ENCODE measurements at regions not wholly inside any gene's neighbourhood (a gene's known extent, or its start where the extent isn't known, plus 50 kb on each side); places are given as distances from the start of the nearest gene placed in this dataset.

DNA sequence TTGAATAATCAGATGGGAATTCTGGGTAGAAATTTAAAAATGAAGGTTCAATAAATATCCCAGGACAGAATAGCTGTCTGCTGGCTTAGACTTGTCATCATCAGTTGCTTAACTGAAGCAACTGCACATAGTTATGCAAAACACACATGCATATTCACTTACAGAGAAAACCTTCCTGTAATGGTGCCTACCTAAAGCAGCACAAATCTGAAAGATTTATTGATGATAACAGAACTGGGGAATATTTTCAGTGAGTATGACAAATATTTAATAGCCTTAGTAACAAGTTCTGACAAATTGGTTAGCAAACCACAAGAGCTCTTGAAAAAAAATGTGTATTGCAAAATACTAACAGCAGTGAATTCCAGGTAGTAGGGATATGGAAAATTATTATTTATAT is 606.8 kb upstream of the BOD1L1 start:
- H3K4me1 Mint-ChIP-seq (ENCODE audit: low read depth), result no peaks in the 10 kb centered on the region
- intact Hi-C loops (cut with micrococcal nuclease), result no loop called here
- no peaks in the 10 kb centered on the region for H3K36me3 Mint-ChIP-seq (ENCODE audit: low read depth)
- no peak overlapping the region for H3K27ac Mint-ChIP-seq
- peaks cover 4% of the 10 kb centered on the region for H3K27me3 Mint-ChIP-seq (ENCODE audit: insufficient read depth)
- H3K9me3 Mint-ChIP-seq, result no peaks in the 10 kb centered on the region
- DNase-seq (ENCODE audit: low spot score), result no peak
- H3K4me3 Mint-ChIP-seq, result no peak overlapping the region

DNA sequence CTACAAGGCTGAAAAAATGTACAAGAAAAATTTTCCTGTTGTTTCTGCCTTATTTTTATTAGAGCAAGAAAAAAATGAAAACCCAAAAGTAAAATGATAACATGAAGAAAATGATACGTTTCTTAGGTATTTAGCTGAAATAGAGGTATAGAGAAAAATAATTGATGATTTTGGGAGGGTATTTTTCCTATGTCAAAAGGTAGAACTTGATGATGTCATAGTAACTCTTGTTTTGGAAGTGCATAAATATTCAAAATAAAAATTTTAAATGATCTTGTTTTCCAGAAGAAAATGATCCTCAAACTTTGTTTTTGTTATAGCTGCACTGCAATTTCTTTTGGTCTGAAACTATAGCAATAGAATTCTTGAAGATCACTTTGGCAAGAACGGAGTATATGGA is 608.8 kb upstream of the BOD1L1 start:
- intact Hi-C loops (cut with micrococcal nuclease), result no loop called here
- Mint-ChIP-seq H3K4me3 (no peak overlapping the region), H3K4me1 (ENCODE audit: low read depth) (no peaks in the 10 kb centered on the region), H3K36me3 (ENCODE audit: low read depth) (no peaks in the 10 kb centered on the region), H3K27me3 (ENCODE audit: insufficient read depth) (peaks cover 4% of the 10 kb centered on the region), H3K9me3 (no peaks in the 10 kb centered on the region), H3K27ac (no peak overlapping the region)
- DNase-seq (ENCODE audit: low spot score), result no peak

DNA sequence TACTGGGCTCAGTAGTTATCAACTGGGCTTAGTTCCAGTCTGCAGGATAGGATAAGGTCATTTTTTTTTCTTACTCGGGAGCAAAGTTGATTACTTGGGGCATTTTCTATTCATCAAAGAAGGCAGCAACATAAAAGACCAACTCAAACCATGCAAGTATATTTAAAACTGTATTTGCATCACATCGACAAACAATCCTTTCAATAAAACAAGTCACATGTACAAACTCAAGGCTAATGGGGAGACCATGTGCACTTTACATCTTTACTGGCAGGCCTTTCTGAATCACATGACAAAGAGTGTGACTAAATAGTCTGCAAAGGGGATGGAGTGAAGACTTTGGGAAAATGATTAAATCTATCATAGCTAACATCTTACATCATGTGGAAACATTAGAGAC is 610.4 kb upstream of the BOD1L1 start:
- Mint-ChIP-seq H3K4me1 (ENCODE audit: low read depth) (no peaks in the 10 kb centered on the region), H3K27ac (no peak overlapping the region), H3K9me3 (no peaks in the 10 kb centered on the region), H3K36me3 (ENCODE audit: low read depth) (no peaks in the 10 kb centered on the region), H3K4me3 (no peak overlapping the region), H3K27me3 (ENCODE audit: insufficient read depth) (peaks cover 4% of the 10 kb centered on the region)
- intact Hi-C loops (cut with micrococcal nuclease), result no loop called here
- no peak for DNase-seq (ENCODE audit: low spot score)

DNA sequence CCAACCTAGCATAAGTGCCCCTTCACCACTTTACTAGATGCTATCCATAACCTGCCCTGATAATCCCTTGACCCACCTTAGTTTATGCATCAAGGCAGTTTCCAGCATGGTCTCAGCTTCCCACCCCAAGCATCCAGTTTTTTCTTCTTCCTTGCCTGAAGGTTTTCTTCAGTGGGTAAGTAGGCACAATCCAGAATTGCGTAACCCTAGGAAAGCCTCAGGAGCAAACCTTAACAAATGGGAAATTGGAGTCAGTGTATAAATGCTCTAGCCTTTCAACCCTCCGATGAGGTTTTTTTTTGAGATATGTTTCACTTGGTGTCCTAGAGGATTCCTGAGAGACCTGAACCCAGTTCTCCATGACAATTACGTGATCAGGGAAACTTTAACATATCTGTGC is 614.0 kb upstream of the BOD1L1 start:
- no peaks in the 10 kb centered on the region for H3K36me3 Mint-ChIP-seq (ENCODE audit: low read depth)
- no peaks in the 10 kb centered on the region for H3K9me3 Mint-ChIP-seq
- H3K4me1 Mint-ChIP-seq (ENCODE audit: low read depth), result no peaks in the 10 kb centered on the region
- intact Hi-C loops (cut with micrococcal nuclease), result no loop called here
- DNase-seq (ENCODE audit: low spot score), result no peak
- no peak overlapping the region for H3K27ac Mint-ChIP-seq
- H3K4me3 Mint-ChIP-seq, result no peak overlapping the region
- H3K27me3 Mint-ChIP-seq (ENCODE audit: insufficient read depth), result no peaks in the 10 kb centered on the region

DNA sequence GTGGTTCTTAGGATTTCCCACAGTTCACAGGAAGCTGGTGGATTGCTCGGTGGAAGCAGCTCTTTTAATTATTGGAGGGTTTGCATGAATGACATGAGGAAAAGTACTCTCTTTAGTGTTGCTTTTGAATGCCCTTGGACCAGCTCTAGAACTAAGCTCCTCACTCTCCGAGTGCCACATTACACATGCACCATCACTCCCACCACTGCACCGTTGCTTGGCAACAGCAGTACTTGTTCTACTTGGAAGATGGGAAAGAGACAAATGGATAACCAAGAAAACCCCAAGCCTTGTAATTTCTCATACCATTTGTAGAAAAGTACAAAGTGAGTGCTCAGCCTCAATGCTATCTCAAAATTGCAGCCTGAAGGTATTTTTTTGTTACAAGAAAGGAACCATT is 620.2 kb upstream of the BOD1L1 start:
- H3K36me3 Mint-ChIP-seq (ENCODE audit: low read depth), result no peaks in the 10 kb centered on the region
- intact Hi-C loops (cut with micrococcal nuclease), result no loop called here
- H3K27ac Mint-ChIP-seq, result no peak overlapping the region
- no peak for DNase-seq (ENCODE audit: low spot score)
- H3K4me1 Mint-ChIP-seq (ENCODE audit: low read depth), result no peaks in the 10 kb centered on the region
- no peak overlapping the region for H3K4me3 Mint-ChIP-seq
- H3K9me3 Mint-ChIP-seq, result peaks cover 1% of the 10 kb centered on the region
- no peaks in the 10 kb centered on the region for H3K27me3 Mint-ChIP-seq (ENCODE audit: insufficient read depth)

DNA sequence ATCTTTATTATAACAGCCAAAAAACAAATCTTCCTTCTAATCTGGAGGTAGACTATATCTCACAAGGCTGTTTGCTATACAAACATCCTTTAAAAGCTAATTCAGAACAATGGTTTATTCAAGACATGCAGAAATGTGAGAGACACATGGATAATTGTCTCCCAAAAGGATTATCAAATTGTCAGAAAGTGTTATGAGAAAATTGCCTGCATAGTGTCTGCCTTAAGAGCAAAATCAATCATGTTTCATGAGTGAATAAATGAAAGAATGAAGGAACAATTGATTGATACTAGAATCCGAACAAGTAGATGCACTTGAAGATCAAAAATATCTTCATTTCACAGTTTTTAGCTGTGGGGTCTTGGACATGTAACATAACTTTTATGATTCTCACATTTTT is 621.7 kb upstream of the BOD1L1 start:
- H3K27ac Mint-ChIP-seq, result no peak overlapping the region
- DNase-seq (ENCODE audit: low spot score), result no peak
- H3K27me3 Mint-ChIP-seq (ENCODE audit: insufficient read depth), result no peaks in the 10 kb centered on the region
- no peaks in the 10 kb centered on the region for H3K4me1 Mint-ChIP-seq (ENCODE audit: low read depth)
- intact Hi-C loops (cut with micrococcal nuclease), result no loop called here
- H3K4me3 Mint-ChIP-seq, result no peak overlapping the region
- H3K9me3 Mint-ChIP-seq, result peaks cover 4% of the 10 kb centered on the region
- H3K36me3 Mint-ChIP-seq (ENCODE audit: low read depth), result no peaks in the 10 kb centered on the region

DNA sequence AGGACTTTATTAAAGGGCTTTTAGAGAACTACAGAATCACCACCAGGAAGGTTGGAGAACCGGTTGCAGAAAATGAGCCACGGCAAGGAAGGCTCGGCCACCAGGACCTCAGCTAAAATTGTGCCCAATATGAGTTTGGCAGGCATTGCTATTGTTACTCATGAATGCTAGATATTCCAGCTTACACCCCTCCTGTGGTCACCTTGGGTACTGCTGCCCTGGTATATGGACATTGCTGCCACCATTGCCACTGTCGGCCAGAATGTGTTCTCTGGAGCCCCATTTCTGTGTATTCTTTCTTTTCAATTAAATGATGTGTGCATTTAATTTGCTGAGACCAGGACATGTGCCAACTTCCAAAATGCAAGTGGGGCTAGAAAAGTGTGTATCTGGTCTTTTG is 626.7 kb upstream of the BOD1L1 start:
- Mint-ChIP-seq H3K27ac (no peak overlapping the region), H3K36me3 (ENCODE audit: low read depth) (no peaks in the 10 kb centered on the region), H3K4me3 (no peak overlapping the region), H3K4me1 (ENCODE audit: low read depth) (no peaks in the 10 kb centered on the region), H3K9me3 (peaks cover 4% of the 10 kb centered on the region), H3K27me3 (ENCODE audit: insufficient read depth) (no peaks in the 10 kb centered on the region)
- DNase-seq (ENCODE audit: low spot score), result no peak
- intact Hi-C loops (cut with micrococcal nuclease), result no loop called here

DNA sequence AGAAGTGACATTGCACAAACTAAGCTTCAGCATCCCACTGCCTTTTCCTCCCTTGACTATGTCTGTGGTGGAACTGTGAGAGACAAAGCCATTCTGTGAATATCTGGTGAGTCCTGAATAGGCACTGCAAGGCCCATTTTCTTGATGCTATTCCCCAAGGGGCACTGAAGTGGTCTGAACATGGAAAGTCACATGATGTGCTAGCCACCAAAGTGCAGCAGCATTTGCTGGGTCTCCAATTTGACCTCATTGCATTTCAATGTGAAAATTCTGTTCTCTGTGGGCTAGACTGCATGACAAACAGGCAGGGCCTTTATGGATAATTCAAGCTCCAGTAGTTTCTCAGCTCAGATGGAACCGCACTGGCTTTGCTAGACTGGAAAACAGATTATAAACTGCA is 627.4 kb upstream of the BOD1L1 start:
- H3K4me3 Mint-ChIP-seq, result no peak overlapping the region
- intact Hi-C loops (cut with micrococcal nuclease), result no loop called here
- no peaks in the 10 kb centered on the region for H3K36me3 Mint-ChIP-seq (ENCODE audit: low read depth)
- no peak overlapping the region for H3K27ac Mint-ChIP-seq
- no peak for DNase-seq (ENCODE audit: low spot score)
- H3K4me1 Mint-ChIP-seq (ENCODE audit: low read depth), result no peaks in the 10 kb centered on the region
- H3K27me3 Mint-ChIP-seq (ENCODE audit: insufficient read depth), result no peaks in the 10 kb centered on the region
- peaks cover 4% of the 10 kb centered on the region for H3K9me3 Mint-ChIP-seq

DNA sequence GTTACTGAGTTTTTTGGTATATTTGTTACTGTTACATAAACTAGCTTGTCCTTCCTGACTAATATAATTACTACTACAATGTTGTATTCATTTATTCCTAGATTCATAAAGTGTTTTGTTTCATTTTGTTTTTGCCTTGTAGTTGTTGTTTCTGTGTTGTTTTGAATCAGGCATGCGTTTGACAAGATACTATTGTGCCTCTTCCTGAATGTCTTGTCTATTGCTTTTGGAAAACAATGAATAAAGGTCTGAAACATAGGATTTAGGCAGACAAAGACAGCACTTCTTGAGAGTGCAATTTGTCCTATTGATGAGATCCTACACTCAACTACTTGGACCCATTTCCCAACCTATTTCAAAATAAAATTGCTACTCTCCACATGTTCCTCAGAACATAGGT is 630.4 kb upstream of the BOD1L1 start:
- intact Hi-C loops (cut with micrococcal nuclease), result no loop called here

DNA sequence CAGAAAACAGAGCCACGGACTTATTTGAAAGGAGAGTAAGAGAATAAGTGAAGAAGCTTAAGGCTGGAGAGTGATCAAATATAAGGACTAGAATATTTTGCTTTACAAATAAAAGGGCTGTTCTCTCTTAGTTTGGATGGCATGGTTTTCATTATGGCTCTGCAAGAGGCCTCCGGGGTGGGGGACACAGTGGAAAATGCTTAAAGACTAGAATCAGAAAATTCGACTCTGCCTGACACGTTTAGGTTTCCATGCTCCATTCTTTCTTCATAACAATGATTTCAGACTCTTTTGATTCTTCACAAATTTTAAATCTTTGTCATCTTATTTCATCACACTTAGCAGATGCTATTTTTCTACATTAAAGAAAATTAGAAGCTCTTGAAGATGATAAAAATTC is 632.4 kb upstream of the BOD1L1 start:
- DNase-seq (ENCODE audit: low spot score), result no peak
- intact Hi-C loops (cut with micrococcal nuclease), result no loop called here
- H3K4me3 Mint-ChIP-seq, result no peak overlapping the region
- H3K27ac Mint-ChIP-seq, result no peak overlapping the region
- H3K9me3 Mint-ChIP-seq, result peaks cover 7% of the 10 kb centered on the region
- no peaks in the 10 kb centered on the region for H3K36me3 Mint-ChIP-seq (ENCODE audit: low read depth)
- H3K4me1 Mint-ChIP-seq (ENCODE audit: low read depth), result no peaks in the 10 kb centered on the region
- H3K27me3 Mint-ChIP-seq (ENCODE audit: insufficient read depth), result no peaks in the 10 kb centered on the region

More for the DNA sequence above, 630.4 kb upstream of the BOD1L1 start:
- Mint-ChIP-seq H3K36me3 (ENCODE audit: low read depth) (no peaks in the 10 kb centered on the region), H3K4me3 (no peak overlapping the region), H3K9me3 (peaks cover 8% of the 10 kb centered on the region), H3K27ac (no peak overlapping the region), H3K4me1 (ENCODE audit: low read depth) (no peaks in the 10 kb centered on the region), H3K27me3 (ENCODE audit: insufficient read depth) (no peaks in the 10 kb centered on the region)
- DNase-seq (ENCODE audit: low spot score), result no peak

DNA sequence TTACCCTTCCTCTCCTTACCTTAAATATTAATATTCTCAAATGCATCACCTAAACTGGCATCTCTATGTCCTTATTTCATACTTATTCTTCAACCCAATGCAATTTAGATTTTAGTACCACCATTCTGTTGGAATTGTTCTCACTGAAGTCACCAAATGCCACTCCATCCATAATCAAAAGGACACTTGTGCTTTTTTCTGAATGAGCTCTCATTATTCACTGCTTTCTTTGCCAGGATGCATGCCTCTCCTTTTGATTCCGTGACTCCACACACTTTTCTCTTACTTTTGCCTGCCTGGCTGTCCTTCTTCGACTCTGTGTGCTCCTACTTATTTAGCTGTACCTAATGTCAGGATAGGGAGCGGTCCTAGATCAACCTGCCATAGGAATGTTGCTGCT is 633.1 kb upstream of the BOD1L1 start:
- DNase-seq (ENCODE audit: low spot score), result no peak
- Mint-ChIP-seq H3K27ac (no peak overlapping the region), H3K27me3 (ENCODE audit: insufficient read depth) (no peaks in the 10 kb centered on the region), H3K36me3 (ENCODE audit: low read depth) (no peaks in the 10 kb centered on the region), H3K4me3 (no peak overlapping the region), H3K4me1 (ENCODE audit: low read depth) (no peaks in the 10 kb centered on the region), H3K9me3 (peaks cover 7% of the 10 kb centered on the region)
- intact Hi-C loops (cut with micrococcal nuclease), result no loop called here

DNA sequence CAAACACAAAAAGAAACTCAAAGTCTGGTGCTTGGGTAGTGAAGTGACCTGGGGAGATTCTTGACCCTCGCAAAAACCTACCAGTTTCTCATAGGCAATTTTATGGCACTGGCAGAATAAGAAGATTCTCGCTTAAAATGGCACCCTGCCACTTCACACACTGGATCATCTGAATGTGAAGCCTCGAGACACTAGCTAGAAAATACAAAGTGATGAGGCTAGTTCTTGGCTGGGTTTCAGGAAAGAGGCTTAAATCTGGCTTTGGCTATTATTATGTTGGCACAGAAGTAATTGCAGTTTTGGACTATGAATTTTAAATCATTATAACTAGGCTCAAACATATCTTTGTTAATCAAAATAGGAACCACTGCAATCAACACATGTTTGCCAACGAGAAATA is 634.7 kb upstream of the BOD1L1 start:
- no peak overlapping the region for H3K4me3 Mint-ChIP-seq
- DNase-seq (ENCODE audit: low spot score), result no peak
- intact Hi-C loops (cut with micrococcal nuclease), result no loop called here
- H3K27ac Mint-ChIP-seq, result no peak overlapping the region
- H3K36me3 Mint-ChIP-seq (ENCODE audit: low read depth), result no peaks in the 10 kb centered on the region
- no peaks in the 10 kb centered on the region for H3K4me1 Mint-ChIP-seq (ENCODE audit: low read depth)
- H3K27me3 Mint-ChIP-seq (ENCODE audit: insufficient read depth), result no peaks in the 10 kb centered on the region
- peaks cover 7% of the 10 kb centered on the region for H3K9me3 Mint-ChIP-seq

DNA sequence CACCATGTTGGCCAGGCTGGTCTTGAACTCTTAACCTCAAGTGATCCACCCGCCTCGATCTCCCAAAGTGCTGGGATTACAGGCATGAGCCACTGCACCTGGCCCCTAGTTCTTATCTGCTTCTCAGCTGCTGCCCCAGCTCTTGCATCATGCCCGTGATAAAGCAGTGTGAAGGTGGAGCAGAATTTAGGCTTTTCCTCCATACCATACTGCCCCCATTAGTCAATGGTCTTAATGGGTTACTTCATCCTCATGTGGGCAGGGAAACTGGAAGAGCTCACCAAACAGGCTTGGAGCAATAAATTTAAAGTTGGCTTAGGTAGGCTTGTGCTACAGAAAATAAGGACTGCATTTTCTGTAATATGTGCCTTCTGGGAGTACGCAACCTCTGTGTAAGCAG is 636.9 kb upstream of the BOD1L1 start:
- H3K36me3 Mint-ChIP-seq (ENCODE audit: low read depth), result no peaks in the 10 kb centered on the region
- H3K4me3 Mint-ChIP-seq, result no peak overlapping the region
- no peak for DNase-seq (ENCODE audit: low spot score)
- no peaks in the 10 kb centered on the region for H3K27me3 Mint-ChIP-seq (ENCODE audit: insufficient read depth)
- peaks cover 7% of the 10 kb centered on the region for H3K9me3 Mint-ChIP-seq
- H3K4me1 Mint-ChIP-seq (ENCODE audit: low read depth), result no peaks in the 10 kb centered on the region
- no peak overlapping the region for H3K27ac Mint-ChIP-seq
- intact Hi-C loops (cut with micrococcal nuclease), result no loop called here

DNA sequence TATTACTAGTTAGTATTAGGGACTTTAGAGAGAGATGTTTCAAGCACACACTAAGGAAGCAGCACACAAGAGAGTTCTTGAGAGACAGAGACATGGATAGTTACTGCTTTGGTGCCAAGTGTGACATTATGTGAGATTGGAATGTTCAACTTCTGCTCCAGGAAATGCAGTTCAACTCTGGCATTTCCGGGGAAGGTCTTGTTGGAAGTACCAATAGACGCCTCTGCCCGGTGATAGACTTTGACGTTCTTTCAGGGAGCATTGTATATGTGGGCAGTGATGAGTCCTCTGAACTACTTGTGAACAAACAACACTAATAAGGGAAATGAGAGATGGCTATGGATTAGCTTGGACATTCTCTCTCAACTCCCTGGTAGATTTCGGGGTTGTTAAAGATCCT is 638.1 kb upstream of the BOD1L1 start:
- H3K27ac Mint-ChIP-seq, result no peak overlapping the region
- DNase-seq (ENCODE audit: low spot score), result no peak
- no peak overlapping the region for H3K4me3 Mint-ChIP-seq
- peaks cover 7% of the 10 kb centered on the region for H3K9me3 Mint-ChIP-seq
- H3K4me1 Mint-ChIP-seq (ENCODE audit: low read depth), result no peaks in the 10 kb centered on the region
- intact Hi-C loops (cut with micrococcal nuclease), result no loop called here
- no peaks in the 10 kb centered on the region for H3K27me3 Mint-ChIP-seq (ENCODE audit: insufficient read depth)
- H3K36me3 Mint-ChIP-seq (ENCODE audit: low read depth), result no peaks in the 10 kb centered on the region

Data from activated T-helper 1 cell treated with anti-CD3 and anti-CD28 coated beads, Interleukin-12 subunit alpha, Interleukin-12 subunit beta, Interleukin-2, Interleukin-4 antibody, amounts not matched to agents 30 ng/mL and 10 ng/mL and 1 ng/mL, durations not matched to agents 14 hours and 24 hours and 36 hours (primary cell).